Right atrium auricular region (tissue), 2 donors: ENCODE measurements at regions not wholly inside any gene's neighbourhood (a gene's known extent, or its start where the extent isn't known, plus 50 kb on each side); places are given as distances from the start of the nearest gene placed in this dataset.

Source experiments
- DNase-seq: peaks from one replicate; pipeline ENCODE4 v3.0.0-alpha.2; 2019; ENCODE audit warnings: low spot score
- H3K27ac ChIP-seq, 2 donors: fragments of 200-600 bp; sonication (generic); 1 replicate in 1 of 2; 2 replicates in 1 of 2; pipeline ENCODE4 v1.5.1; 2016 to 2019
- H3K27me3 ChIP-seq, 2 donors: fragments of 200-600 bp; sonication (generic); one replicate each; pipeline versions ENCODE4 v1.5.1 to v1.6.0; 2017 to 2019
- H3K36me3 ChIP-seq: fragments of 200-600 bp; sonication (generic); one replicate; pipeline ENCODE4 v1.5.1; 2016
- H3K4me1 ChIP-seq, 2 donors: fragments of 200-600 bp; sonication (generic); one replicate each; pipeline versions ENCODE4 v1.5.1 to v1.6.0; 2017 to 2019
- H3K4me3 ChIP-seq, 2 donors: fragments of 200-600 bp; sonication (generic); 1 replicate in 1 of 2; 2 replicates in 1 of 2; pipeline ENCODE4 v1.5.1; 2017 to 2019; ENCODE audit warnings: mild to moderate bottlenecking in 1 of 2, moderate library complexity in 1 of 2
- H3K9me3 ChIP-seq, 2 donors: fragments of 200-600 bp; sonication (generic); one replicate each; pipeline ENCODE4 v1.5.1; 2019
- TF ChIP-seq, protein P1 (sequence below), 2 donors: fragments of 200-600 bp; sonication (generic); IDR thresholded peaks; one replicate each; pipeline ENCODE4 v1.5.1; 2019; ENCODE audit warnings: antibody characterized with exemption in 2 of 2

GRCh38 chr6:163935158-163935762, 520.7 kb downstream of the QKI start:
- Histone ChIP-seq H3K9me3 (no peaks in the 10 kb centered on the region), H3K27ac (no peak overlapping the region), H3K36me3 (no peaks in the 10 kb centered on the region), H3K27me3 (no peaks in the 10 kb centered on the region), H3K4me1 (no peaks in the 10 kb centered on the region), H3K4me3 (no peak overlapping the region)
- TF ChIP-seq, protein P1, sequence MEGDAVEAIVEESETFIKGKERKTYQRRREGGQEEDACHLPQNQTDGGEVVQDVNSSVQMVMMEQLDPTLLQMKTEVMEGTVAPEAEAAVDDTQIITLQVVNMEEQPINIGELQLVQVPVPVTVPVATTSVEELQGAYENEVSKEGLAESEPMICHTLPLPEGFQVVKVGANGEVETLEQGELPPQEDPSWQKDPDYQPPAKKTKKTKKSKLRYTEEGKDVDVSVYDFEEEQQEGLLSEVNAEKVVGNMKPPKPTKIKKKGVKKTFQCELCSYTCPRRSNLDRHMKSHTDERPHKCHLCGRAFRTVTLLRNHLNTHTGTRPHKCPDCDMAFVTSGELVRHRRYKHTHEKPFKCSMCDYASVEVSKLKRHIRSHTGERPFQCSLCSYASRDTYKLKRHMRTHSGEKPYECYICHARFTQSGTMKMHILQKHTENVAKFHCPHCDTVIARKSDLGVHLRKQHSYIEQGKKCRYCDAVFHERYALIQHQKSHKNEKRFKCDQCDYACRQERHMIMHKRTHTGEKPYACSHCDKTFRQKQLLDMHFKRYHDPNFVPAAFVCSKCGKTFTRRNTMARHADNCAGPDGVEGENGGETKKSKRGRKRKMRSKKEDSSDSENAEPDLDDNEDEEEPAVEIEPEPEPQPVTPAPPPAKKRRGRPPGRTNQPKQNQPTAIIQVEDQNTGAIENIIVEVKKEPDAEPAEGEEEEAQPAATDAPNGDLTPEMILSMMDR (IDR thresholded peaks at IDR 0.05) = no peak
- DNase-seq = no peak

DNA sequence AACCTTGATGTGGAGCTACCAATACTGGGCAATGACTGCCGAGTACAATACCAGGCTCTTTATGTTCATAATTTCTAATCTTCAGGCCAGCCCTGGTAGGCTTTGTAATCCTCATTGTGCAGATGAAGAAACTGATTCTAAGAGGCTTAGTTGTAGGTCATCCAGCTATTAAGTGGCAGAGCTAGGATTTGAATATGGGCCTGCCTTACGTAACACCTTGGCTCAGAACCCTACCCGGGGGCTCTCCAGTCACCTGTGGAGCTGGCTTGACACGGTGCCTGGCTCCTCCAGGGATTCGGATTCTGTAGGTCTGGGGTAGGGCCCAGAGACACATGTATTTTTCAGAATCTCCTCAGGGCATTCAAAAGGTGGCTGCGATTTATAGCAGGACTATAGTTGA, 515.5 kb downstream of the QKI start:
- no peaks in the 10 kb centered on the region for H3K4me1 ChIP-seq
- no peak overlapping the region for H3K4me3 ChIP-seq
- no peaks in the 10 kb centered on the region for H3K36me3 ChIP-seq
- H3K27me3 ChIP-seq = no peaks in the 10 kb centered on the region
- no peaks in the 10 kb centered on the region for H3K9me3 ChIP-seq
- H3K27ac ChIP-seq = no peak overlapping the region
- DNase-seq = no peak
- TF ChIP-seq, protein P1 (IDR thresholded peaks at IDR 0.05) = no peak

DNA sequence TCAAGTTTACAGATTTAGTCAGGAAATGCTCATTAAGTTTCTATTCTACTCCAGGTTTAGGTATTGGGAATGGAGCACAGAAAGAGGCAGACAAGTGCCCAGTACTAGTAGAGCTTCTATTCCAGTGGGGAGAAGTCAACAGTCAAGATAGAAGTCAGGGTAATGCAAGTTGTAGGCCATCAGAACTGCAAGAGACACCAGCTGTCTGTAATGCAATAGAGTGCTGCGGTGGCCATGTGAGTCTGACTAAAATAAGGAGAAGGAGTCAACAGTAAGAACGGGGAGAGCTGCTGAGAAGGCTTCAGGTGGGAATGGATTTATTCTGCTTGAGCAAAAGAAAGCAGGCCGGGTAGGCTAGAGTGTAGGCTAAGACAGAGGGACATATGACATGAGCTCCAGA, 515.0 kb downstream of the QKI start:
- no peaks in the 10 kb centered on the region for H3K27me3 ChIP-seq
- DNase-seq = no peak
- H3K27ac ChIP-seq = no peak overlapping the region
- no peaks in the 10 kb centered on the region for H3K9me3 ChIP-seq
- TF ChIP-seq, protein P1 (IDR thresholded peaks at IDR 0.05) = no peak
- H3K4me3 ChIP-seq = no peak overlapping the region
- H3K36me3 ChIP-seq = no peaks in the 10 kb centered on the region
- H3K4me1 ChIP-seq = no peaks in the 10 kb centered on the region

DNA sequence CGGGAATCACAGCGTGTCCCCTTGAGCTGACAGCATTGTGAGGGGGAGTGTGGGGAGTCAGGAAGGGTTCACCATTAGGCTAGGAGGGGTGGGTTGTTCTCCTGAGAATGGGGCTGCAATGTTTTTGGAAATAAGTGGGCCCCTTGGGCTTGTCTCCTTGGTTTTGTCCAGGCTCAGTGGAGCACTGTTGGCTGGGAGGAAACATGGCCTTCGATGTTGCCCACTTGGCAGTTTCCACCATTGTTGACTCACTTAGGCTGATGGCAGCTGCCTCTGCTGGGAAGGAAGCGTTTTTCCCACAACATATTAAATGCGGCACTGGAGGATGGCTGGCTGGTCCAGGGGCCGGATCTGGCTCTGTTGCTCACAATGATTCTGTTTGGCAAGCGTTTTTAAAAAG, 512.1 kb downstream of the QKI start:
- no peak for DNase-seq
- Histone ChIP-seq H3K4me3 (no peak overlapping the region), H3K27ac (no peak overlapping the region)

DNA sequence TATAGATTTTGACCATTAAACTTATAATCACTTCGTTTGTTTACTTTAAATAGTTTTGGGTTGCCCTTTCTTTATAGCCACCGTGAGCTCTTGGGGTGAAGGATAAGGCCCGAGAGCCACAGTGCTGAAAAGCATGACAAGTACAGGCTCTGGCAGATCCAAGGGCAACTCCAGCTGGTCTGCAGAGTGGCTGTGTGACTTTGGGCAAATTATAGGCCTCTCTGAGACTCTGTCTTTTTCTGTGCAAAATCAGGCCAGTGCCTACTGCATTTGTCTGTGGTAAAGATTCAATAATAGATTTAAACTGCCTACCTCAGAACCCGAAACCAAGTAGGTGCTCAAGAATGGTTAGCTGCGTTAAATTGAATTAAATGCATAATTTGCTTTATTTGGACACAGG, 511.3 kb downstream of the QKI start:
- DNase-seq = no peak
- no peaks in the 10 kb centered on the region for H3K36me3 ChIP-seq
- no peaks in the 10 kb centered on the region for H3K9me3 ChIP-seq

More for the DNA sequence above, 512.1 kb downstream of the QKI start:
- TF ChIP-seq, protein P1 (IDR thresholded peaks at IDR 0.05) = no peak
- H3K9me3 ChIP-seq = no peaks in the 10 kb centered on the region
- H3K27me3 ChIP-seq = no peaks in the 10 kb centered on the region
- H3K4me1 ChIP-seq = peaks cover 0 to 9% of the 10 kb centered on the region in 2 donors
- no peaks in the 10 kb centered on the region for H3K36me3 ChIP-seq

More for the DNA sequence above, 511.3 kb downstream of the QKI start:
- peaks cover 0 to 9% of the 10 kb centered on the region in 2 donors for H3K4me1 ChIP-seq
- no peak overlapping the region for H3K4me3 ChIP-seq
- no peaks in the 10 kb centered on the region for H3K27me3 ChIP-seq
- TF ChIP-seq, protein P1 (IDR thresholded peaks at IDR 0.05) = no peak
- no peak overlapping the region for H3K27ac ChIP-seq
